Large intestine (tissue), 3 donors: ENCODE measurements at regions not wholly inside any gene's neighbourhood (a gene's known extent, or its start where the extent isn't known, plus 50 kb on each side); places are given as distances from the start of the nearest gene placed in this dataset.
A peak's percentile ranks its signal among the peaks of the same experiment; 100 is the strongest.

Source experiments
- DNase-seq, 2 donors: peaks; one replicate each; pipeline versions ENCODE4 v3.0.0 to v3.0.0-alpha.2; 2013
- H3K27ac ChIP-seq: one replicate; pipeline ENCODE4 v1.5.1; 2013; ENCODE audit warnings: low read length
- H3K27me3 ChIP-seq: 2 replicates; pipeline ENCODE4 v1.6.1; 2013; ENCODE audit warnings: low read length; ENCODE audit not compliant: control insufficient read depth, insufficient read depth
- H3K36me3 ChIP-seq: 2 replicates; pipeline ENCODE4 v1.6.1; 2013; ENCODE audit warnings: low read length; ENCODE audit not compliant: control insufficient read depth, insufficient read depth
- H3K4me1 ChIP-seq: one replicate; pipeline ENCODE4 v1.6.1; 2013; ENCODE audit warnings: low read length; ENCODE audit not compliant: control insufficient read depth, insufficient read depth
- H3K4me3 ChIP-seq: one replicate; pipeline ENCODE4 v1.5.1; 2013; ENCODE audit warnings: low read length
- H3K9me3 ChIP-seq: one replicate; pipeline ENCODE4 v1.6.1; 2013; ENCODE audit warnings: mild to moderate bottlenecking, low read depth, low read length, moderate library complexity; ENCODE audit not compliant: control insufficient read depth
- WGBS: methylation state at CpG from one replicate; pipeline ENCODE4 v1.1.5; 2013; ENCODE audit warnings: low lambda C conversion rate; ENCODE audit not compliant: insufficient coverage; 5-methylcytosine and 5-hydroxymethylcytosine counted together

- Histone ChIP-seq H3K4me3 (no peak overlapping the region), H3K4me1 (peaks cover 49% of the 10 kb centered on the region), H3K27ac (peak overlapping the region; percentile 86), H3K9me3 (peaks cover 6% of the 10 kb centered on the region), H3K27me3 (no peaks in the 10 kb centered on the region), H3K36me3 (no peaks in the 10 kb centered on the region)
- DNase-seq = peak; percentile 86 to 94
- no CpG with 5 or more reads among the region's 7 CpGs for WGBS
Measured at GRCh38 chr1:58911841-58912499, 128.1 kb upstream of the JUN start.

- H3K27ac ChIP-seq = no peak overlapping the region
- no peaks in the 10 kb centered on the region for H3K27me3 ChIP-seq
- DNase-seq = no peak
- no peaks in the 10 kb centered on the region for H3K36me3 ChIP-seq
- peaks cover 6% of the 10 kb centered on the region for H3K9me3 ChIP-seq
- H3K4me1 ChIP-seq = peaks cover 32% of the 10 kb centered on the region
- H3K4me3 ChIP-seq = no peak overlapping the region
Measured at GRCh38 chr1:58914925-58915324, 131.1 kb upstream of the JUN start.

- no peak for DNase-seq
- 97% methylated on average over 3 of the region's 4 CpGs for WGBS
- no peak overlapping the region for H3K27ac ChIP-seq
- H3K4me1 ChIP-seq = peaks cover 20% of the 10 kb centered on the region
- no peak overlapping the region for H3K4me3 ChIP-seq
- no peaks in the 10 kb centered on the region for H3K36me3 ChIP-seq
- H3K9me3 ChIP-seq = peaks cover 6% of the 10 kb centered on the region
- H3K27me3 ChIP-seq = no peaks in the 10 kb centered on the region
Measured at GRCh38 chr1:58917436-58917835, 133.6 kb upstream of the JUN start.

GRCh38 chr1:58919226-58919958, 135.5 kb upstream of the JUN start:
- no peak for DNase-seq
- no peaks in the 10 kb centered on the region for H3K36me3 ChIP-seq
- WGBS = 83% methylated on average over 1 of the region's 9 CpGs
- no peaks in the 10 kb centered on the region for H3K27me3 ChIP-seq
- H3K27ac ChIP-seq = no peak overlapping the region
- peaks cover 28% of the 10 kb centered on the region for H3K4me1 ChIP-seq
- H3K4me3 ChIP-seq = no peak overlapping the region
- H3K9me3 ChIP-seq = peaks cover 6% of the 10 kb centered on the region

- no peak for DNase-seq
- Histone ChIP-seq H3K27me3 (no peaks in the 10 kb centered on the region), H3K27ac (no peak overlapping the region), H3K36me3 (no peaks in the 10 kb centered on the region), H3K4me1 (peaks cover 31% of the 10 kb centered on the region), H3K4me3 (no peak overlapping the region), H3K9me3 (peaks cover 5% of the 10 kb centered on the region)
- WGBS = 100% methylated on average over 1 of the region's 4 CpGs
Measured at GRCh38 chr1:58919959-58920321, 136.1 kb upstream of the JUN start.

GRCh38 chr1:58921342-58921741, 137.5 kb upstream of the JUN start:
- no peaks in the 10 kb centered on the region for H3K27me3 ChIP-seq
- peaks cover 33% of the 10 kb centered on the region for H3K4me1 ChIP-seq
- no CpG with 5 or more reads among the region's 3 CpGs for WGBS
- peak overlapping the region; percentile 98 for H3K27ac ChIP-seq
- no peak overlapping the region for H3K4me3 ChIP-seq
- H3K9me3 ChIP-seq = no peaks in the 10 kb centered on the region
- no peaks in the 10 kb centered on the region for H3K36me3 ChIP-seq
- DNase-seq = no peak

GRCh38 chr1:58921751-58922150, 137.9 kb upstream of the JUN start:
- Histone ChIP-seq H3K4me3 (no peak overlapping the region), H3K9me3 (no peaks in the 10 kb centered on the region), H3K36me3 (no peaks in the 10 kb centered on the region), H3K27ac (peak overlapping the region; percentile 98), H3K4me1 (peaks cover 36% of the 10 kb centered on the region), H3K27me3 (no peaks in the 10 kb centered on the region)
- no peak for DNase-seq
- no CpG with 5 or more reads among the region's 2 CpGs for WGBS

- H3K9me3 ChIP-seq = no peaks in the 10 kb centered on the region
- H3K27me3 ChIP-seq = no peaks in the 10 kb centered on the region
- no peak overlapping the region for H3K4me3 ChIP-seq
- peak; percentile 97 to 99 for DNase-seq
- WGBS = no CpG with 5 or more reads among the region's 13 CpGs
- H3K36me3 ChIP-seq = no peaks in the 10 kb centered on the region
- H3K4me1 ChIP-seq = peaks cover 44% of the 10 kb centered on the region
- peak overlapping the region; percentile 98 for H3K27ac ChIP-seq
Measured at GRCh38 chr1:58922302-58923089, 138.6 kb upstream of the JUN start.

GRCh38 chr1:58923090-58923470, 139.2 kb upstream of the JUN start:
- Histone ChIP-seq H3K9me3 (no peaks in the 10 kb centered on the region), H3K4me1 (peaks cover 50% of the 10 kb centered on the region), H3K36me3 (no peaks in the 10 kb centered on the region), H3K27ac (peak overlapping the region; percentile 98), H3K27me3 (no peaks in the 10 kb centered on the region), H3K4me3 (no peak overlapping the region)
- DNase-seq = peak; percentile 86 to 92
- no CpG with 5 or more reads among the region's 3 CpGs for WGBS

- DNase-seq = no peak
- Histone ChIP-seq H3K27me3 (no peaks in the 10 kb centered on the region), H3K4me1 (peaks cover 58% of the 10 kb centered on the region), H3K36me3 (no peaks in the 10 kb centered on the region), H3K27ac (peak overlapping the region; percentile 98), H3K4me3 (no peak overlapping the region), H3K9me3 (no peaks in the 10 kb centered on the region)
Measured at GRCh38 chr1:58924016-58924565, 140.2 kb upstream of the JUN start.
